Stomach (tissue), 4 donors: ENCODE measurements at regions not wholly inside any gene's neighbourhood (a gene's known extent, or its start where the extent isn't known, plus 50 kb on each side); places are given as distances from the start of the nearest gene placed in this dataset.

Experiments
- CTCF ChIP-seq, 7 experiments: fragments of 450-650 bp in 4 of 7; fragments of 200-600 bp in 3 of 7; sonication (generic) in 3 of 7; IDR thresholded peaks; one replicate each; pipeline ENCODE4 v1.5.1; 2016 to 2019; ENCODE audit warnings: antibody characterized with exemption in 7 of 7, control low read depth in 2 of 7, mild to moderate bottlenecking in 1 of 7
- EP300 ChIP-seq: sonication (generic); formaldehyde crosslinking; IDR thresholded peaks from one replicate; pipeline ENCODE4 v1.6.1; 2017; ENCODE audit warnings: antibody characterized with exemption
- POLR2A ChIP-seq, 4 donors: fragments of 450-650 bp; IDR thresholded peaks; one replicate each; pipeline ENCODE4 v1.6.1; 2016; ENCODE audit warnings: antibody characterized with exemption in 4 of 4, control low read depth in 2 of 4, mild to moderate bottlenecking in 1 of 4, moderate library complexity in 1 of 4

GRCh38 chr15:38622908-38623307, 58.3 kb upstream of the RASGRP1 start:
- TF ChIP-seq CTCF (IDR thresholded peaks at IDR 0.05) (no peak), POLR2A (IDR thresholded peaks at IDR 0.05) (no peak), EP300 (no peak)
